NCI-H1694 (cell line): ENCODE measurements at regions not wholly inside any gene's neighbourhood (a gene's known extent, or its start where the extent isn't known, plus 50 kb on each side); places are given as distances from the start of the nearest gene placed in this dataset.
A peak's percentile ranks its signal among the peaks of the same experiment; 100 is the strongest.

Experiments
- DNase-seq: peaks from one replicate; lab custom pipeline; 2025; lab: John Stamatoyannopoulos, UW

DNA sequence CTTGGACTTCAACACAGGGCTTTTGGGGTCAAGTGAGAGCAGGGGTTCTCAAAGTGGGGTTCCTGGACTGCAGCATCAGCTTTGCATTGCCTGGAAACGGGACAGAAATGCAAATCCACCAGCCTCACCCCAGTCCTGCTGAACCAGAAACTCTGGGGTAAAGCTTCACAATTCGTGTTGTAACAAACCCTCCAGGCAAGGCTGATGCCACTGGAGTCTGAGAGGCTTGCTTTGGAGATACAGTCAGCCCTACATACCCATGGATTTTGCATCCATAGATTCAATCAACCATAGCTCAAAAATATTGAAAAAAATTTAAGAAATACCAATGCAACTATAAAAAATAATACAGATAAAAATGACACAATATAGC lies 160.4 kb upstream of the ECI2 start:
- no peak for DNase-seq

DNA sequence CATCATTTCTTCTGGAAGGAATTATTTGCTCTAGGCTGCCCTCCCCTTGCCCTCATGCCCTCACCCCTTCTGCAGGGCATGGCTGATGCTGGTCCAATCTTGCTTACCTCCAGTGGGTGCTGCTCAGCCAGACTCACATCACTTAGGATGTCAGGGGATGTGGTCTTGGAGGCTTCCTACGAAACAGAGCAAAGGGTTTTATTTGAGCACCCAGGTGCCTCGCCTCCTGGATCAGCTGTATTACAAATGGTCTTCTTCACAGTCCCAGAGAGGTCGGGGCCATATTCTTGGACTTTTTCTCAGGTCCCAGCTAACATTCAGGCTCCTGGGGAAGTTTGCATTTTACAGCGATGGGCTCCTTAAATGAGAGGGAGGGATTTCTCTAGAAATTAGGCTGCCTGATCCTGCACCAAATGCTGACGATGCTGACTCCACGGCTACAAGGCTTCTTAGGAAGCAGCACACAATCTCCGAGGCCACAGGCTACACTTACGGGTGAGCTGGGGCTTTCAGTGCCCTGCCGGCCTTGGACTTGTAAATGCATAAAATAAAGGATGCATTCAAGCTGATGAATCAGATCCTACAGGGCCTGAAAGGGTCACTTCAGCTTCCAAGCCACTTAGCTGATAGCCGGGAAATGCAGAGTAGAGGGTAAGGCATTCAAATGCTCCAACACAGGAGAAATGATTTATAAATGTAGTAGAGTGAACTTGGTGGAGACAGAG lies 159.8 kb upstream of the ECI2 start:
- no peak for DNase-seq

DNA sequence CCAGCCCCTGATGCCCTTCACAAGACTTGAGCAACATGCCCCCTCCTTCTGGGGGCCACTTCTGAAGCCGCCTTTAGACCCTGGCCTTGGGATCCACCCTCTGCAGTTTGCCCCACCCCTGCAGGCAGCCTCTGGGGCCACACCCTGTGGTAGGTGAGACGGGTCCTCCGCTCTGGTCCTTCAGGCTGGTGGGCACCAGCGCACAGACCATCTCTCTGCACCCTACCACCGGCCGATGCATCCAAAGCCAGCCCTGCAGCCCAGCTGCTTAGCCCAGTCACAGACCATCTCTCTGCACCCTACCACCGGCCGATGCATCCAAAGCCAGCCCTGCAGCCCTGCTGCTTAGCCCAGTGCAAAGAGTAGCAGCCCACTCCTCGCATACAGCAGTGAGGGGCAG lies 159.3 kb upstream of the ECI2 start:
- no peak for DNase-seq

DNA sequence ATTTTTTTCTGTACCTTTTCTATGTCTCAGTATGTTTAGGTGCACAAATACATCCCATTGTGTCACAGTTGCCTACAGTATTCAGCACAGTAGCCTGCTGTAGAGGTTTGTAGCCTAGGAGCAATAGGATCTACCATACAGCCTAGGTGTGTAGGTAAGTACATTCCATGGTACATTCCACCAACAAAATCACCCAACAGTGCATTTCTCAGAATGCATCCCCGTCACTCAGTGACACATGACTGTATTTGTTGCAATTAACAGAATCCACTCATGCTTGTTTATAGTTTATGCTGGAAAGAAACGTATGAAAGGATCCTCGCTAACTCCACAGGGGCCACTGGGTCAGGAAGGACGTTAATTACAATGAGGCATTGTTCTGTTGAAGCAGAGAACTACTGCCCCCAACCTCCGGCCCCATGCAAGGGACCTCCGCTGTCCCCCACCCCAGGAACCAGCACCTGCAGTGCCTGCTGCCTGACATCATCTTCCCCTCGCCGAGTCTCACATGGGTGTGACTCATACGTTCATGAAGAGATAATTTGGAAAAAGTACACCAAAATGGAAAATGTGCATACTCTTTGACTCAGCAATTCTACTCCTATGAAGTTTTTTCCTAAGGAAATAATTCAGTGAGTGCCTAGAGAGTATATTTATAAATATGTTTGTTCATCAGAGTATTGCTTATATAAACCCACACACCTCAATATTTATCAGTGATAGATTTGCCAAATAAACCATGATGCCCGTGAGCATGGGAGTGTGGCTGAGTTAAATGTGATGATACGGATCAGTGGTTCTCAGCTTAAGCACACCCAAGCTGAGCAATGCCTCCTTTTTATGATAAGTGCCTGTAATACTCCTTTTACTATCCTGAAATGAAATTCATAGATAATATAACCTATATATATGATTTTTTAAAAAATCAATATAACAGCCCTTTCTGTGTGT lies 156.4 kb upstream of the ECI2 start:
- no peak for DNase-seq

DNA sequence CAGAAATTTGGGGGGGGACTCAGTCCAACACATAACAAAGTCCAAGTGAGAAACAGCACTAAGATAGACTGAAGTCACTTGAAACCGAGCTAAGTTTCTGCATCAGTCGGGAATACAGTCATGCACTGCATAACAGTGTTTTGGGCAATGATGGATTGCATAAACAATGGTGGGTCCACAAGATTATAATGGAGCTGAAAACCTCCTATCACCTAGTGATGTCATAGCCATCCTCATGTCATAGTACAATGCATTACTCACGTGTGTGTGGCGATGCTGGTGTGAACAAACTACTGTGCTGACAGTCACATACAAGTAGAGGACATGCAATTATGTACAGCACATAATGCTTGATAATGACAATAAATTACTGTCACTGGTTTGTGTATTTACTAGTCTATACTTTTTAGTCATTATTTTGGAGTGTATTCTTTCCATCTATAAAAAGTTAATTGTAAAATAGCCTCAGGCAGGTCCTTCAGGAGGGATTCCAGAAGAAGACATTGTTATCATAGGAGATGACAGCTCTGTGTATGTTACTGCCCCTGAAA lies 154.5 kb upstream of the ECI2 start:
- DNase-seq, result no peak

DNA sequence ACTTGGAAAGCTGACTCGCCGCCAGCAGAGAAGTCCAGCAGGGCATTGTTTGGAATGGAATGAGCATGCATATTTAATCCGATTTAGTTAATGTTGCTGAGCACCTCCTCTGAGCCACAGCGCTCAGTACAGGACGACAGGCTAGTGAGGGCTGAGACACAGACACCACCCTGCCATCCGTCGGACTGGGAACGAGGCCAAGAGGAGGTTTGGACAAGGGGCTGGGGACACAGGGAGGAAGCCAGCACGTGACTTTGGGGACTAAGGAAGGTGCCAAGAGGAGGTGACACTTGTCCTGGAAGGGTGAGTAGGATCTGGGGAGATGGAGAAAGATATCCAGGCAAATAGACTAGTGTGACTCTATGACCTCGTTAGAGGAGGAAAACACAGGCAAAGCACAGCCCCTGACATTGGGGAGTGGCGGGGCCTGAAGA lies 152.5 kb upstream of the ECI2 start:
- no peak for DNase-seq

DNA sequence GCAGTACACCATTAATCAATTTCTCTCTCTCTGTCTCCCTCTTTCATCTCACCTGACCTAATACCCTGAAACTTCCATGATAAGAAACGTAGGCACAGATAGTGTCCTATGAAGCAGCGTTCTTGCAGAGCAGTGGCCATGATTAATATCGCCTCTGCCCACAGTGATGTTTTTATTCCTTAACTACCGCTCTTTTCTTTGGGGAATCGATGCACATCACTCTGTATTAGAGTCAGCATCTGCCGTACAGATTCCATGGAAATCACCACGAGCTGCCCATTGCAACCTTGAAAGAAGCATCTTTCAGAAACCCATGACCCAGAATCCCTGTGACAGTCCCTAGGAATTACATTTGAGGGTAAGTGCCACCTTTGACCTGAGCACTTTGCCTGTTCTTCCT lies 152.0 kb upstream of the ECI2 start:
- no peak for DNase-seq

DNA sequence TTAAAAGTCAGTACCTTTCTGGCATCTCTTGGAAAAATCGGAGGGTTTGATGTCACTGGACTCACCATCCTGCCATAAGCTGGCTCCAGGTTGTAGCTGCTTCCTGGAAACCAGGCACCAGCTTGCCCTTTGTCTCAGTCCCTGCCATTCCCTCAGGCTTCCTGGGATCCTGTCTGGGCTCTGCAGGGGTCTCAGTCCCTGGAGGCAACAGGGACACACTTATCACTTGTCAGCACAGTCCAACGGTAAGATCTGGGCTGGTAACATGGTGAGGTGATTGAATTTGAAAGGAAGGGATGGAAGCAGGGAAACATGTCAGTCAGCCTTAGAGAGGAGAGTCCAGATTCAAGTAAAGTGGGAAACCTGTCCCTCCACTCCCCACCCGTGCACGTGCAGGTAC lies 147.6 kb upstream of the ECI2 start:
- DNase-seq, result no peak

DNA sequence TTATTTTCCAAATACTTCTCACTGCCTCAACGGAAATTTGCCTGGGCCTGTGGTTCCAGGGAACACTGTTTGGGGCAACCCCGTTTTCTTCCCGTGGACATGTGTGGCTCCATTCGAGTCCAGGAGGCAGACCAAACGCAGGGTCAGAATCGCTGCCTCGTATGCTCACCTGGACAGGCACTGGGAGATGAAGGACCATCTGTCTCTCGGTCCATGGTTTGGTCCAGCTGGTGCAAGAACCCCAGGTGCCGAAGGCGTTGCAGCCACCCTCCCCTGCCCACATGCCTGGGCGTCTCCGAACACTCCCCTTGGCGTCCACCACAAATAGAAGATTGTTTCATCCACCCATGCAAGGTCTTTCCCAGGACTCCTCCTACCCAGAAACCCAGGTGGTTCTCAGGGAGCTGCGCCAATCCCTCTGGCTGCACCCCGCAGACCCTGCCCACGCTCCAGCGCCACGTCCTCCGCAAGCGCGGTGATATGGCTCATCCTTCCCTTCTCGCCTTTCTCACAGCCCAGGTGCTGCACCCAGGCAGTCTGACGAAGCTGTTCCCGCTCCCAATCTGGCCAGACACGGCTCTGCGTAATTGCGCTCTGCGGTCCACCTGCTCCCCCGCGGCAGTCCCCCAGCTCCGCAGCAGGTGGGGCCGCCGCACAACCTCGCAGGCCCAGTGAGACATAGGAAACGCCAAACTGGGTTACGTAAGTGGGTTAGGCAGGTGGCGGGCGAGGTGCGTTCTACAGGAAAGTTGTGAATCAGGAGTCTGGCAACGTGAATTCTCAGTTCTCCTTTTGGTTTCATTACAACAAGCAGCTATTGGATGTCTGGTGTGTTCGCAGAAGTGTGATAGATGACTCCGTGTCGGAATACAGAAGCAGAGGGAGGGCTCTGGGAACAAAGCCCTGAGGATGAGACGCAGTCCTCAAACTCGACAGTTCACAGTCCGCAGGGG lies 146.2 kb upstream of the ECI2 start:
- no peak for DNase-seq

DNA sequence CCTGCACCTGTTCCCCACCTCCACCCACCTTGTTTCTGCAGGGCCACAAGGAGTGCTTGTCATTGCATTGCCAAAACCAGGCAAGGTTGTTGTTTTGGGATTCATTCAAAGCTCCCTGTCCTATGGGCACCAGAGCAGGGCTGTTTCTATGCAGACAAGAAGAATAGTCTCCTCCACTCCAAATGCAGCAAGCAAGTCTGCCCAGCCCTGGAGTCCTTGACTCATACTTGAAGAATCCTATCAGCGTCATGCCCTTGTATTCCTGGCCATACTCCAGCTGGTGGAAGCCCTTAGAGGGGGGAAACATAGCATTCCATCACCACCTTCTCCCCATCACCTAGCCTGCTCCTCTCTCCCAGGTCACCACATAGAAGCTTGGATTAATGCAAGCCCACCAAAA lies 145.3 kb upstream of the ECI2 start:
- no peak for DNase-seq

DNA sequence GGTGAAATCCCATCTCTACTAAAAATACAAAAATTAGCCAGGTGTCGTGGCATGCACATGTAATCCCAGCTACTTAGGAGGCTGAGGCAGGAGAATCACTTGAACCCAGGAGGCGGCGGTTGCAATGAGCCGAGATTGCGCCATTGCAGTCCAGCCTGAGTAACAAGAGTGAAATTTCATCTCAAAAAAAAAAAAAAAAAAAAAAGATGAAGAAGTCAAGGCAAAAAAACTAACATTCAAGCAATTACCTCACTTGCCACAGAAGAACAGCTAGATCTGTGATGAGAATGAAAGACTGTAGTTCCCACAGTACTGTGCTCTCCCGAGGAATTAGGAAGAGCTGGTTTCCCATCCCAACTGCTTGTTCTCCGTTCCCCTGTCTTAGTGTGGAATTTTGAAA lies 144.7 kb upstream of the ECI2 start:
- DNase-seq, result no peak

DNA sequence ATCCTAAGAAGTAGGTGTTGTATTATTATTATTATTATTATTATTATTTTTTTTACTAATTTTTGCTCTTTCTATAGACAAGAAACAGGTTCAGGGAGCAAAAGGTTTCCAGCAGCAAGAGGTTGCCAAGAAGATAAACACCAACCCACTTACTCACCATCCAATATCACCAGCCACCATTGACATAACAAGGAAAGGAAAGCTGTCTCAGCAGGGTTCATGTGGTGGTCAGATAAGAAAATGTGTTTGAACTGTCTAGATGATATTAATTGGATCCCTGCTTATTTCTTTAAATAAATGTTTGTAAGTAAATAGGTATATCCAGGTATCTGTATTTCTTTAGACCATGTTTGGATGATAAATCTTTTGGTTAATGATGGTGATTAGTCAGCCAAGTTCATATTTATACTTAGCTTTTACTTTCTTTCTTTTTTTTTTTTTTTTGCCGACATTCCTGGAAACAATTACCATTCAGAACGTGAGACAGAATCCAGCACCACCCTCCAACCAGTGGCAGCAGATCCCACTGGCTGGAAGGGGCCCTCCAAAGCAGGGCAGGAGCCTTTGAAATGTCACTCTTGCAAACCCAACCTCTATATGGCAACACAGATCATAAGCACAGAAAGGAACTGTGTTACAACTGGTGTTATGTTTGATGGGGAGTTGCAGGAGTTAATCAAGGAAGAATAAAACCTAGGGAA lies 139.2 kb upstream of the ECI2 start:
- DNase-seq, result no peak

DNA sequence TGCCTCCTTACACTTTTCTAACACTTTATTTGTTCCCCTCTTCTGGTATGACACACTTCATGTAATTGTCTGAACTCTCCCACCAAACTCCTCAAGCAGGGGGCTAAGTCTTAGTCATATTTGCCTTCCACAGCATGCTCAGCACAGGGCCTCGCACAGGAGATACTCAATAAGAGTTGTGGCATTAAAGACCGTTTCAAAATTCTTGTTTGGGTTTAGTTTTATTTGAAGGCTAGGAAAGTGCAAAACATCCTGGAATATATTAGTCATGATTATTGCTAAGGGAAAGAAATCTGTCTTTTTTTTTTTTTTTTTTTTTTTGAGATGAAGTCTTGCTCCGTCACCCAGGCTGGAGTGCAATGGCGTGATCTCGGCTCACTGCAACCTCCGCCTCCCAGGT lies 137.6 kb upstream of the ECI2 start:
- DNase-seq, result no peak

DNA sequence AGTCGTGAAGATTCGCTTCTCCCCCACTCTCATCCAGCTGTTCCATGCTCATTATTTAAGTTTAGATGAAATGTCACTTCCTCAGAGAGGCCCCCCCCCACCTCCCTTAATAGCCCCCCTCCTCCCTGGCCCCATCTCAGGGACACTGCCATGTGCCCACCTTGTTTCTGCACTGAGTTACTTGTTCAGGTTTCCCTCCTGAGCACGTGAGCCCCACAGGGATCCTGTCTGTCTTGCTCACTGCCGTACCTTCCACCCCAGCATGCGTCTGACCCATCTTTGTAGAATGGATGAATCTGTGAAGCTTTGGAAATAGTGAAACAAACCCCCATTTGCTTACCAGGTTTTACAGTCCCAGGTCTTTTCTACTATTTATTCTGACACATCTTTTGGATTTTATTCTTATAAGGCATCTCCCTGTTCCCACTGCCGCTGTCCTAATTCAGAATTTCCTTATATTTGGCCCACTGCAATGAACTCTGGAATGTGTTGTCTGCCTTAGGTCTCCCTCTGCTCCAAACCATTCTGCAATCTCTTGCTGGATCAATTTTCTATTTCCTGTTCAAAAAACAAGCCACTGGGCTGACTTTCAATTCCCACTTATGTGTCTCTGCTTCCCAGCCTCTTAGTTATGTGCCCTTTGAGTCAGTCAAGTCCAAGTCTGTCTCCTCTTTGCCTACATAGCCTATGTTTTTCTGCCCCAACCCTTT lies 136.5 kb upstream of the ECI2 start:
- no peak for DNase-seq

DNA sequence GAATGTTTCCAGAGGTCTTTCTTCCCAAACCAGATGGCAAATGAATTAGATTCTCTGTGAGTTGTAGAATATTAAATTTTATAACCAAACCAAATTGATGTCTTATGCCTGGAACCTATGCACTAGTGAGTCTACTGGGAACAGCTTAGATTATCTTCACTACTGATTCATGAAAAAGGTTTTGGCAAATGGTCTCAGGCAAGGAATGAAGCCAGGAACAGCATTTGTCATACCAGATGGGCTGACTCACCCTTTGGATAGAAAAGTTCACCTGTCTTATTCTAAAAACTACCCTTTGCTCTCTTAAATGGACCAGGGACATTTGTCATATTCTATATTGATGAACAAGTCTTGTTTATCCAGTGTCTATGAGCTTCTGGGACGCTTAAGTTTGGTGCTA lies 135.4 kb upstream of the ECI2 start:
- DNase-seq, result peak; percentile 49

DNA sequence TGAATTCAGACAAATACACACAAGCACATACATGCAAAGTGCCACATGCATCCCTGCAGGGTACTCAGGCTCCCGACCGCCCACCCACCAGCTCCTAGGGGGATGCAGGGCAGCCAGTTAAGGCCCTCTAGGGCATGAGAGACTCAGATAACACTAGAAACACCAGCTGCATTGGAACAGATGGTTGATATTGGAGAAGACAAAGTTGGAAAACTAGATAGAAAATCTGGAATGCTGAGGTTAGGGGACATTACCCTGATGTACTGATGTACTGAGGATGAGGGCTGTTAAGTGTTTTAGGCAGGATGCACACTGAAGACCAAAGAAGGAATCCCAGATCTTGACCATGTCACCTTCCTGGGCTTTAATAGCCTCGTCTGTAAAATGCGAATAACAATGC lies 134.6 kb upstream of the ECI2 start:
- DNase-seq, result peak; percentile 67

DNA sequence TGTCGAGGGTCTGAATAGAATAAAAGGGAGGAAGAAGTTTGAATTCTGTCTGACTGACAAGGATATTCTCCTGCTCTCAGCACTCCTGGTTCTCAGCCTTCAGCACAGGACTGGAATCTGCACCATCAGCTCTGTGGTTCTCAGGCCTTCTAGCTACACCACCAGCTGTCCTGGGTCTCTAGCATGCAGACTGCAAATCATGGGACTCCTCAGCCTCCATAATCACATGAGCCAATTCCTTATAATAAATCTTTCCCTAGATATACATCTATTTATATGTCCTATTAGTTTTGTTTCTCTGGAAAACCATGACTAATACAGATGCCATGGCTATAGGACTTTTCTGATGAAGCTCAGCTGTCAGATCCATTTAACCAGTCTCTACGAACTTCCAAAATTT lies 132.8 kb upstream of the ECI2 start:
- DNase-seq, result no peak

DNA sequence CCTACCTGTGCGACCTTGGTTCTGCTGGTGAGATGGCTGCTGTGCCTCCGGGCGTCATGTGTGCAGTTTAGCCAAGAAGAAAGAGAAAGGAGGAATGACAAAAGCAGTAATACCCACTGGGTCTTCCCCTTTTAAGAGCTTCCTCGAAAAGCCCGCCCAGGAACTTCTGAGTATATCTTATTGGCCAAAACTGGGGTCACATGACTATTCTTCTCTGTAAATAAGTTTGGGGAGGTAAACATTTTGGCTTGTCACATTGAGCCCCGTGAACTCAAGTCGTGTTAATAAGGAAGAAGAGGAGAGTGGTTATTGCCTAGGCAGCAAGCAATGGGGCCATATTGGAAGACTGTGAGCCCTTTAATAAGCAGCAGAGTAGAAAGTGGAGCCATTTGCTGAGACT lies 130.4 kb upstream of the ECI2 start:
- no peak for DNase-seq

DNA sequence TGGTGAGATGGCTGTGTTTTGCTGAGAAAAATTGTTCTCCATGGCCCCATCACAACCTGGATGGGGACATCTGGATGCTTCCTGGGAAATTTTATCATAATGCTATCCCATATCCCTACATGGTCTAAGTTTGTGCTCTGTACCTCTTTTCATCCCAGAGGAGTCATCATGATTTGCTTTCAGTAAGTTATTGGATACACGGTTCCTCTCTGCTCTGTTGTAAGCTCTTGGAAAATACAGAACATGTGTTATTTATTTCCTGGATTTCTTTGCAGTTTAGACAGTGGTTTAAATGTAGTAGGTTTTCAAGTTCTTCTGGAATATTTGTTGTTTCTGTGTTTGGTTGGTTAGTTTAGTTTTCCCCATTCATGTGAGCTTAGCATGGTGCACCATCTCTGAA lies 129.2 kb upstream of the ECI2 start:
- no peak for DNase-seq

DNA sequence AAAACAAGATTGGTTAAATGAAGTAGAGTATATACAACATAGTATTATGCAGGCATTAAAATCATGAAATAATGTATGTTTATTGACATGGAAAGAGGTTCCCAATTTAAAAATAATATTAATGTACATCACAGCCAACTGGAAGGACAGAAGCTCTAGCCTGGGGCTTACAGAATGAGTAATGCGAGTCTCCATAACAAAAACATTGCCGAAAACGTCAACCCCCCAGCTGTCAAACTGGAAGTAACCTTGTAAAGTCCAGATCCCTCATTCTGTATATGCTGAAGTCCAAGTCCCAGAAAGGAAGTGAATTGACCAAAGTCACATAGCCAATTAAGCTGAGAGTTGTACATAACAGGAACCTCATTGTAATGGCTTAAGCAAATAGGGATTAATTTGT lies 128.7 kb upstream of the ECI2 start:
- DNase-seq, result no peak

DNA sequence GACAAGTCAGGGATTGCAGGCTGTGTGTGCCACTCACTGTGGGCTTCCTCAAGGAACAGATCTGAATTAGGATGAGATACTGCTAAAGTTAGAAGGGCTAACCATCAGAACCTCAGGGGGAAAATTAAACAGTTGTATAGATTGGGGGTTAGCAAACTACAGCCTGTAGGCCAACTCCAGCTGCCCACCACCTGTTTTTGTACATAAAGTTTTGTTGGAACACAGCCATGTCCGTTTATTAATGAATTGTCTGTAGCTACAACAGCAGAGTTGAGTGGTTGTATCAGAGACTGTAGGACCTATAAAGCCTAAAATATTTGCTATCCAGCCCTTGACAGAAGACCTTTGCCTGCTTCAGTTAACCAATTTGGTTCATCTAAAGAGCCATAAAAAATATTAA lies 127.2 kb upstream of the ECI2 start:
- DNase-seq, result no peak
